Glutamatergic neuron (in vitro differentiated cells): ENCODE measurements at regions not wholly inside any gene's neighbourhood (a gene's known extent, or its start where the extent isn't known, plus 50 kb on each side); places are given as distances from the start of the nearest gene placed in this dataset.

Experiments used
- DNase-seq: peaks from one replicate; pipeline ENCODE4 v3.0.0; 2022
- H3K27ac Mint-ChIP-seq: one replicate; pipeline ENCODE4 v1.8.0; 2020; ENCODE audit warnings: mild to moderate bottlenecking, mixed read lengths, inconsistent platforms; ENCODE audit not compliant: unreplicated experiment
- H3K27me3 Mint-ChIP-seq: one replicate; pipeline ENCODE4 v1.8.0; 2020; ENCODE audit warnings: mild to moderate bottlenecking, moderate library complexity, mixed read lengths, inconsistent platforms; ENCODE audit not compliant: unreplicated experiment
- H3K36me3 Mint-ChIP-seq: one replicate; pipeline ENCODE4 v1.8.0; 2020; ENCODE audit warnings: mild to moderate bottlenecking, mixed read lengths, inconsistent platforms; ENCODE audit not compliant: unreplicated experiment
- H3K4me1 Mint-ChIP-seq: one replicate; pipeline ENCODE4 v1.8.0; 2020; ENCODE audit warnings: mild to moderate bottlenecking, low read depth, mixed read lengths, inconsistent platforms; ENCODE audit not compliant: unreplicated experiment
- H3K4me3 Mint-ChIP-seq: one replicate; pipeline ENCODE4 v1.8.0; 2020; ENCODE audit warnings: mild to moderate bottlenecking, mixed read lengths, inconsistent platforms; ENCODE audit not compliant: unreplicated experiment
- H3K9me3 Mint-ChIP-seq: one replicate; pipeline ENCODE4 v1.8.0; 2020; ENCODE audit warnings: mild to moderate bottlenecking, moderate library complexity, mixed read lengths, inconsistent platforms; ENCODE audit not compliant: unreplicated experiment
- CTCF ChIP-seq: fragments of 200-600 bp; sonication (generic); IDR thresholded peaks from one replicate; pipeline ENCODE4 v1.5.0; 2021; ENCODE audit not compliant: partially characterized antibody, unreplicated experiment

- Mint-ChIP-seq H3K4me3 (no peak overlapping the region), H3K36me3 (no peaks in the 10 kb centered on the region), H3K9me3 (peaks cover 2% of the 10 kb centered on the region), H3K27me3 (no peaks in the 10 kb centered on the region), H3K4me1 (peaks cover 1% of the 10 kb centered on the region), H3K27ac (no peak overlapping the region)
- no peak for DNase-seq
- no peak for TF ChIP-seq CTCF
Measured at GRCh38 chr4:181959121-181959520, 284.1 kb upstream of the TENM3 start.

- peaks cover 1% of the 10 kb centered on the region for H3K4me1 Mint-ChIP-seq
- TF ChIP-seq CTCF: no peak
- H3K9me3 Mint-ChIP-seq: peaks cover under 1% of the 10 kb centered on the region
- no peak overlapping the region for H3K27ac Mint-ChIP-seq
- DNase-seq: no peak
- H3K4me3 Mint-ChIP-seq: no peak overlapping the region
- H3K27me3 Mint-ChIP-seq: no peaks in the 10 kb centered on the region
- no peaks in the 10 kb centered on the region for H3K36me3 Mint-ChIP-seq
Measured at GRCh38 chr4:181960384-181960783, 282.8 kb upstream of the TENM3 start.

GRCh38 chr4:181962321-181962720, 280.9 kb upstream of the TENM3 start:
- Mint-ChIP-seq H3K4me1 (peaks cover 8% of the 10 kb centered on the region), H3K27me3 (peaks cover 2% of the 10 kb centered on the region), H3K4me3 (no peak overlapping the region), H3K27ac (no peak overlapping the region), H3K9me3 (no peaks in the 10 kb centered on the region), H3K36me3 (no peaks in the 10 kb centered on the region)
- TF ChIP-seq CTCF: no peak
- DNase-seq: no peak

- H3K9me3 Mint-ChIP-seq: no peaks in the 10 kb centered on the region
- TF ChIP-seq CTCF: no peak
- H3K4me1 Mint-ChIP-seq: peaks cover 6% of the 10 kb centered on the region
- no peak overlapping the region for H3K27ac Mint-ChIP-seq
- H3K4me3 Mint-ChIP-seq: no peak overlapping the region
- H3K27me3 Mint-ChIP-seq: peaks cover 2% of the 10 kb centered on the region
- H3K36me3 Mint-ChIP-seq: no peaks in the 10 kb centered on the region
- no peak for DNase-seq
Measured at GRCh38 chr4:181964731-181965130, 278.5 kb upstream of the TENM3 start.

- Mint-ChIP-seq H3K4me1 (peaks cover 6% of the 10 kb centered on the region), H3K9me3 (no peaks in the 10 kb centered on the region), H3K27ac (no peak overlapping the region), H3K36me3 (no peaks in the 10 kb centered on the region), H3K4me3 (no peak overlapping the region), H3K27me3 (peaks cover 2% of the 10 kb centered on the region)
- DNase-seq: no peak
- no peak for TF ChIP-seq CTCF
Measured at GRCh38 chr4:181966104-181966551, 277.1 kb upstream of the TENM3 start.
